Caco-2 (cell line): ENCODE measurements at regions not wholly inside any gene's neighbourhood (a gene's known extent, or its start where the extent isn't known, plus 50 kb on each side); places are given as distances from the start of the nearest gene placed in this dataset.

Experiments used
- BruUV-seq: library from RNA; stranded (reverse); fragments of 400-500 nt; replicated peaks from 2 replicates; lab custom pipeline; 2021; lab: Mats Ljungman, UMichigan
- CTCF ChIA-PET: fragments of 300-600 bp; sonication (Branson Sonifier 250); formaldehyde crosslinking; loops from one replicate; lab custom pipeline; 2022; ENCODE audit warnings: antibody characterized with exemption; lab: Charles Lee
- POLR2A ChIA-PET: fragments of 300-600 bp; sonication (Branson Sonifier 250); formaldehyde crosslinking; loops from one replicate; lab custom pipeline; 2022; ENCODE audit warnings: antibody characterized with exemption; lab: Charles Lee
- DNase-seq, 2 experiments: peaks; one replicate each; pipeline versions ENCODE4 v3.0.0 to v3.0.0-alpha.2; 2020 to 2022
- H3K27me3 ChIP-seq: replicated peaks from 2 replicates; pipeline ENCODE4 v1.6.0; 2011; ENCODE audit warnings: low read length; ENCODE audit not compliant: control insufficient read depth, insufficient read depth
- H3K36me3 ChIP-seq: 2 replicates; pipeline ENCODE4 v1.5.1; 2011; ENCODE audit warnings: low read length; ENCODE audit not compliant: control insufficient read depth, insufficient read depth
- H3K4me1 ChIP-seq: fragments of 250-450 bp; sonication (Bioruptor Pico); 2 replicates; pipeline ENCODE4 v1.5.1; 2020; ENCODE audit warnings: mild to moderate bottlenecking
- H3K4me3 ChIP-seq: 2 replicates; pipeline ENCODE4 v1.5.1; 2011; ENCODE audit warnings: low read depth, mild to moderate bottlenecking, control low read depth, low read length
- H3K9me3 ChIP-seq: fragments of 250-450 bp; sonication (Bioruptor Pico); 2 replicates; pipeline ENCODE4 v1.5.1; 2020; ENCODE audit warnings: mild to moderate bottlenecking, moderate library complexity
- H3K27ac Mint-ChIP-seq: one replicate; pipeline ENCODE4 v1.8.0; 2022; ENCODE audit warnings: mixed read lengths; ENCODE audit not compliant: unreplicated experiment
- H3K27me3 Mint-ChIP-seq: one replicate; pipeline ENCODE4 v1.8.0; 2022; ENCODE audit warnings: mixed read lengths; ENCODE audit not compliant: insufficient read depth, unreplicated experiment
- H3K36me3 Mint-ChIP-seq: one replicate; pipeline ENCODE4 v1.8.0; 2022; ENCODE audit warnings: mild to moderate bottlenecking, mixed read lengths; ENCODE audit not compliant: insufficient read depth, unreplicated experiment
- H3K4me1 Mint-ChIP-seq: one replicate; pipeline ENCODE4 v1.8.0; 2022; ENCODE audit warnings: low read depth, mixed read lengths; ENCODE audit not compliant: unreplicated experiment
- H3K4me3 Mint-ChIP-seq: one replicate; pipeline ENCODE4 v1.8.0; 2022; ENCODE audit warnings: mild to moderate bottlenecking, moderate library complexity, mixed read lengths; ENCODE audit not compliant: unreplicated experiment
- H3K9me3 Mint-ChIP-seq: one replicate; pipeline ENCODE4 v1.8.0; 2022; ENCODE audit warnings: mixed read lengths; ENCODE audit not compliant: unreplicated experiment
- intact Hi-C: fragments of 100-400 bp; cut with micrococcal nuclease; formaldehyde crosslinking; loops from one replicate; pipeline ENCODE4 v1.10.0; 2022; ENCODE audit not compliant: unreplicated experiment
- TF ChIP-seq, protein P1 (sequence below), 2 experiments: fragments of 200-600 bp in 1 of 2; IDR thresholded peaks; 1 replicate in 1 of 2; 2 replicates in 1 of 2; pipeline versions ENCODE4 v1.5.1 to v1.8.0; 2011 to 2022; ENCODE audit warnings: antibody characterized with exemption in 1 of 2, control low read depth in 1 of 2, inconsistent platforms in 1 of 2, low read depth in 1 of 2, low read length in 1 of 2, mild to moderate bottlenecking in 1 of 2, moderate library complexity in 1 of 2; ENCODE audit not compliant: insufficient read depth in 1 of 2, severe bottlenecking in 1 of 2, unreplicated experiment in 1 of 2

DNA sequence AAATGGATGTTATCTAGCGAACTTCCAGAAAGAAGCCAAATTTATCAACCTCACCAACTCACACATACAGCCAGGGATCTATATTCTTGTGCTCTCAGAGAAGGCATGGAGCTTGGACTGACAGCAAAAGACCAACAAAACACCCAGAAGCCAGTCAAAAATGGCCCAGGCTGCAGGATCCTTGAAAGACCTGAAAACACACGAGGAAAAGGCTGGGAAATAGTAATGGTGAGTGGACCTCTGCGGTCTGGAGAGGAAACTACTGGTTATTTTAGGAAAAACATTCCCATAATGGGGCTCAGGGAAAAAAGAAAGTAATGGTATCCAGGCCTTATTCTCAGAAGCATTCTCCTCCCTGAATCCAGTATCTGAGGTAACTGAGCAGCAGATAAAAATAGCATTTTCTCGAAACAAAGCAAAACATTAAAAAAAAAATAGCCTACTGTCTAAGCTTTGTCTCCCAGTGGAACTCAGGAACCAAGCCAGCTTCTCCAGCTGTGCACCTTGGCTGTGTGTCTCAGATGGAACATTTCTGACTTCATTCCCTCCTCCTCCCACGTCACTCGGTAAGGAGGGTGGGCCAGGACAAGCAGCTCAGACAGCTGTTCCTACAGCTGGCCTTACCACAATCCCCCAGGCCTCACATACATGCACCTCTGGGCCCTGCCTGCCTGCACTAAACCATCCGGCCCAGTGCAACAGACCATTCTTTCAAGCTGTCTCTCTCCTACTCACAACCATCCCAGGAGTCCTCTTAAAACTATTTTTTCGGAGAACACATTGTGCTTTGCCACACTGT, 249.9 kb downstream of the DAD1 start:
- BruUV-seq = no TSS peak
- H3K4me1 Mint-ChIP-seq = no peaks in the 10 kb centered on the region

DNA sequence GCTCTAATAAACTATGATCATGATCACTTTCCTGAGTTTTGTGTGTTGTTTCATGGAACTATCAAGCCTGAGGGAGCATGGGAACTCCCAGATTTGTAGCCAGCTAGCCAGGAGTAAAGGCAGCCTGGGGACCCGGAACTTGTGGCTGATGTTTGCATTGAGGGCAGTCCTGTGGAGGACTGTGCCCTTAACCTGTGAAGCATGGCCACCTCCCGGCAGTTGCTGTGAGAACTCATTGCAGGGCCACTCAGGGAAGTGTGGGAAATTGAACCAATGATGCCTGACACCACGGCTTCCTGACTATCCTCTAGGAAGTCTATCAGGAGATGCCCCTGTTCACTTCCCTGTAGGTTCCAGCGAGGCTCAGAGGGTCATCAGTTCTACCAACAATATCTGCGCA, 250.6 kb downstream of the DAD1 start:
- CTCF ChIA-PET = interaction anchor here (0.9 kb wide), 1 partner anchor 137 kb away, joined by 3 read pairs; no protein-coding TSS in a partner anchor
- intact Hi-C loops = no loop called here
- Histone ChIP-seq H3K4me3 (no peak overlapping the region), H3K36me3 (no peaks in the 10 kb centered on the region), H3K27me3 (no peaks in the 10 kb centered on the region), H3K4me1 (peaks cover 10% of the 10 kb centered on the region; the same call in 1 of the 2 replicates), H3K9me3 (peaks cover 6% of the 10 kb centered on the region)
- Mint-ChIP-seq H3K9me3 (peaks cover 16% of the 10 kb centered on the region), H3K27ac (no peak overlapping the region), H3K36me3 (no peaks in the 10 kb centered on the region), H3K4me1 (no peaks in the 10 kb centered on the region), H3K27me3 (no peaks in the 10 kb centered on the region), H3K4me3 (no peak overlapping the region)
- DNase-seq = no peak
- no TSS peak for BruUV-seq
- POLR2A ChIA-PET = interaction anchor here (0.6 kb wide), 1 partner anchor 31 kb away, joined by 4 read pairs; no protein-coding TSS in a partner anchor
- TF ChIP-seq, protein P1, sequence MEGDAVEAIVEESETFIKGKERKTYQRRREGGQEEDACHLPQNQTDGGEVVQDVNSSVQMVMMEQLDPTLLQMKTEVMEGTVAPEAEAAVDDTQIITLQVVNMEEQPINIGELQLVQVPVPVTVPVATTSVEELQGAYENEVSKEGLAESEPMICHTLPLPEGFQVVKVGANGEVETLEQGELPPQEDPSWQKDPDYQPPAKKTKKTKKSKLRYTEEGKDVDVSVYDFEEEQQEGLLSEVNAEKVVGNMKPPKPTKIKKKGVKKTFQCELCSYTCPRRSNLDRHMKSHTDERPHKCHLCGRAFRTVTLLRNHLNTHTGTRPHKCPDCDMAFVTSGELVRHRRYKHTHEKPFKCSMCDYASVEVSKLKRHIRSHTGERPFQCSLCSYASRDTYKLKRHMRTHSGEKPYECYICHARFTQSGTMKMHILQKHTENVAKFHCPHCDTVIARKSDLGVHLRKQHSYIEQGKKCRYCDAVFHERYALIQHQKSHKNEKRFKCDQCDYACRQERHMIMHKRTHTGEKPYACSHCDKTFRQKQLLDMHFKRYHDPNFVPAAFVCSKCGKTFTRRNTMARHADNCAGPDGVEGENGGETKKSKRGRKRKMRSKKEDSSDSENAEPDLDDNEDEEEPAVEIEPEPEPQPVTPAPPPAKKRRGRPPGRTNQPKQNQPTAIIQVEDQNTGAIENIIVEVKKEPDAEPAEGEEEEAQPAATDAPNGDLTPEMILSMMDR (IDR thresholded peaks at IDR 0.05; ENCODE audit: insufficient read depth in 1 of 2, low read depth in 1 of 2, low read length in 1 of 2, severe bottlenecking in 1 of 2, unreplicated experiment in 1 of 2) = no peak

More for the DNA sequence above, 249.9 kb downstream of the DAD1 start:
- H3K9me3 ChIP-seq = peaks cover 12% of the 10 kb centered on the region
- no peaks in the 10 kb centered on the region for H3K27me3 Mint-ChIP-seq
- no peak overlapping the region for H3K27ac Mint-ChIP-seq
- peaks cover 23% of the 10 kb centered on the region for H3K9me3 Mint-ChIP-seq
- no peak overlapping the region for H3K4me3 ChIP-seq
- TF ChIP-seq, protein P1 (IDR thresholded peaks at IDR 0.05; ENCODE audit: insufficient read depth in 1 of 2, low read depth in 1 of 2, low read length in 1 of 2, severe bottlenecking in 1 of 2, unreplicated experiment in 1 of 2) = no peak
- ChIA-PET POLR2A (no interaction called here), CTCF (no interaction called here)
- DNase-seq = no peak
- peaks cover 7% of the 10 kb centered on the region; the same call in 1 of the 2 replicates for H3K4me1 ChIP-seq
- H3K27me3 ChIP-seq = no peaks in the 10 kb centered on the region
- H3K36me3 Mint-ChIP-seq = no peaks in the 10 kb centered on the region
- no peak overlapping the region for H3K4me3 Mint-ChIP-seq
- H3K36me3 ChIP-seq = no peaks in the 10 kb centered on the region
- intact Hi-C loops = no loop called here

DNA sequence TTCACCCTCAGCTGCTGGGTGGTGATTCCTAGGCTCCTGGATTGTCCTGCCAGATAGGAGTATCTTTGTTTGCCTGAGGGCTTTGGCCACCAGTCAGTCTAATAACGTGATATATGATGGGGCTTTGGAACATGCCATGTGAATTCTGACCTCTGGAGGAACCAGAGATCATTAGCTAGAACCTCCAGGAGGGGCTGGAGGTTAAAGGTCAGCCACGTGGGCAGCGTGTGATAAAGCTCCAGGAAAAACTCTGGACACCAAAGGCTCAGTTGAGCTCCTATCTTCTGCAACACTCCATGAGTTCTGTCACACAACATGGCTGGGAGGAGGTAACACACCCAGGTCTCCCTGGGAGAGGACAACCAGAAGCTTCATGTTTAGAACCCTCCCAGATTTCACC, 251.1 kb downstream of the DAD1 start:
- intact Hi-C loops = no loop called here
- no peaks in the 10 kb centered on the region for H3K27me3 ChIP-seq
- peaks cover 15% of the 10 kb centered on the region; the same call in 1 of the 2 replicates for H3K4me1 ChIP-seq
- no peaks in the 10 kb centered on the region for H3K27me3 Mint-ChIP-seq
- H3K36me3 Mint-ChIP-seq = no peaks in the 10 kb centered on the region
- H3K4me3 Mint-ChIP-seq = no peak overlapping the region
- no peaks in the 10 kb centered on the region for H3K36me3 ChIP-seq
- H3K27ac Mint-ChIP-seq = no peak overlapping the region
- ChIA-PET CTCF (interaction anchor here (0.9 kb wide), 1 partner anchor 137 kb away, joined by 3 read pairs; no protein-coding TSS in a partner anchor), POLR2A (interaction anchor here (0.6 kb wide), 1 partner anchor 30 kb away, joined by 4 read pairs; no protein-coding TSS in a partner anchor)
- no peak for DNase-seq
- H3K4me3 ChIP-seq = no peak overlapping the region
- H3K9me3 Mint-ChIP-seq = peaks cover 12% of the 10 kb centered on the region
- H3K4me1 Mint-ChIP-seq = no peaks in the 10 kb centered on the region
- H3K9me3 ChIP-seq = peaks cover 4% of the 10 kb centered on the region
- no TSS peak for BruUV-seq
- TF ChIP-seq, protein P1 (IDR thresholded peaks at IDR 0.05; ENCODE audit: insufficient read depth in 1 of 2, low read depth in 1 of 2, low read length in 1 of 2, severe bottlenecking in 1 of 2, unreplicated experiment in 1 of 2) = no peak
